Trophoblast cell (in vitro differentiated cells and primary cell): ENCODE measurements at regions not wholly inside any gene's neighbourhood (a gene's known extent, or its start where the extent isn't known, plus 50 kb on each side); places are given as distances from the start of the nearest gene placed in this dataset.
"Not testable (repeated sequence)": the region's sequence is repeated elsewhere in the genome, so short reads cannot be mapped to it uniquely, and the experiment has no call there.

Source experiments
- DNase-seq, 2 donors: peaks; one replicate each; pipeline ENCODE4 v3.0.0-alpha.2; 2016
- H2AFZ ChIP-seq: 2 replicates; pipeline ENCODE4 v1.6.1; 2013; ENCODE audit warnings: low read length, moderate library complexity, mild to moderate bottlenecking; ENCODE audit not compliant: insufficient read depth, poor library complexity
- H2AK5ac ChIP-seq: 2 replicates; pipeline ENCODE4 v1.6.1; 2013; ENCODE audit warnings: mild to moderate bottlenecking, low read length
- H2BK120ac ChIP-seq: 2 replicates; pipeline ENCODE4 v1.6.1; 2013; ENCODE audit warnings: low read length, mild to moderate bottlenecking, moderate library complexity; ENCODE audit not compliant: insufficient read depth, poor library complexity
- H2BK12ac ChIP-seq: 2 replicates; pipeline ENCODE4 v1.6.1; 2013; ENCODE audit warnings: mild to moderate bottlenecking, low read length, moderate library complexity
- H2BK5ac ChIP-seq: 2 replicates; pipeline ENCODE4 v1.6.1; 2013; ENCODE audit warnings: low read length, low read depth, moderate library complexity, mild to moderate bottlenecking; ENCODE audit not compliant: poor library complexity
- H3K14ac ChIP-seq: 2 replicates; pipeline ENCODE4 v1.6.1; 2013; ENCODE audit warnings: mild to moderate bottlenecking, low read length
- H3K18ac ChIP-seq: 2 replicates; pipeline ENCODE4 v1.6.1; 2013; ENCODE audit warnings: mild to moderate bottlenecking, low read length
- H3K23ac ChIP-seq: 2 replicates; pipeline ENCODE4 v1.6.1; 2013; ENCODE audit warnings: low read length
- H3K27ac ChIP-seq: 2 replicates; pipeline ENCODE4 v1.5.1; 2013; ENCODE audit warnings: low read depth, mild to moderate bottlenecking, inconsistent platforms, low read length, moderate library complexity
- H3K27me3 ChIP-seq: 2 replicates; pipeline ENCODE4 v1.6.1; 2013; ENCODE audit warnings: inconsistent platforms, mild to moderate bottlenecking, low read length, moderate library complexity; ENCODE audit not compliant: insufficient read depth
- H3K36me3 ChIP-seq, 2 experiments: 1 replicate in 1 of 2; 2 replicates in 1 of 2; pipeline ENCODE4 v1.6.1; 2013; ENCODE audit warnings: low read length in 2 of 2, mild to moderate bottlenecking in 2 of 2, moderate library complexity in 1 of 2; ENCODE audit not compliant: insufficient read depth in 2 of 2, control insufficient read depth in 1 of 2
- H3K4ac ChIP-seq: 2 replicates; pipeline ENCODE4 v1.6.1; 2013; ENCODE audit warnings: low read depth, mild to moderate bottlenecking, low read length, moderate library complexity
- H3K4me1 ChIP-seq, 2 experiments: 1 replicate in 1 of 2; 2 replicates in 1 of 2; pipeline ENCODE4 v1.6.1; 2013; ENCODE audit warnings: low read length in 2 of 2, mild to moderate bottlenecking in 2 of 2, moderate library complexity in 1 of 2; ENCODE audit not compliant: insufficient read depth in 2 of 2, control insufficient read depth in 1 of 2
- H3K4me2 ChIP-seq: 2 replicates; pipeline ENCODE4 v1.6.1; 2013; ENCODE audit warnings: inconsistent platforms, mild to moderate bottlenecking, low read length, moderate library complexity
- H3K4me3 ChIP-seq: 2 replicates; pipeline ENCODE4 v1.5.1; 2013; ENCODE audit warnings: mild to moderate bottlenecking, low read depth, low read length, inconsistent platforms
- H3K79me1 ChIP-seq: one replicate; pipeline ENCODE4 v1.6.1; 2013; ENCODE audit warnings: low read length
- H3K79me2 ChIP-seq: 2 replicates; pipeline ENCODE4 v1.6.1; 2013; ENCODE audit warnings: low read length, mild to moderate bottlenecking; ENCODE audit not compliant: control insufficient read depth, insufficient read depth, poor library complexity
- H3K9ac ChIP-seq: 2 replicates; pipeline ENCODE4 v1.6.1; 2013; ENCODE audit warnings: mild to moderate bottlenecking, low read length
- H3K9me3 ChIP-seq: 2 replicates; pipeline ENCODE4 v1.6.1; 2013; ENCODE audit warnings: low read depth, mild to moderate bottlenecking, control low read depth, inconsistent platforms, low read length; ENCODE audit not compliant: insufficient read depth
- H4K12ac ChIP-seq: 2 replicates; pipeline ENCODE4 v1.6.1; 2013; ENCODE audit warnings: low read depth, mild to moderate bottlenecking, low read length, moderate library complexity
- H4K8ac ChIP-seq: 2 replicates; pipeline ENCODE4 v1.6.1; 2013; ENCODE audit warnings: low read depth, mild to moderate bottlenecking, low read length, moderate library complexity
- H4K91ac ChIP-seq: one replicate; pipeline ENCODE4 v1.6.1; 2013; ENCODE audit warnings: low read depth, mild to moderate bottlenecking, low read length, moderate library complexity
- WGBS: extraction: QIAGEN DNeasy Blood & Tissue Kit; methylation state at CpG from one replicate; pipeline ENCODE4 v1.1.7; 2013; ENCODE audit warnings: missing lambda C conversion rate; ENCODE audit not compliant: insufficient read length, insufficient coverage; ENCODE audit errors: extremely low coverage; 5-methylcytosine and 5-hydroxymethylcytosine counted together

DNA sequence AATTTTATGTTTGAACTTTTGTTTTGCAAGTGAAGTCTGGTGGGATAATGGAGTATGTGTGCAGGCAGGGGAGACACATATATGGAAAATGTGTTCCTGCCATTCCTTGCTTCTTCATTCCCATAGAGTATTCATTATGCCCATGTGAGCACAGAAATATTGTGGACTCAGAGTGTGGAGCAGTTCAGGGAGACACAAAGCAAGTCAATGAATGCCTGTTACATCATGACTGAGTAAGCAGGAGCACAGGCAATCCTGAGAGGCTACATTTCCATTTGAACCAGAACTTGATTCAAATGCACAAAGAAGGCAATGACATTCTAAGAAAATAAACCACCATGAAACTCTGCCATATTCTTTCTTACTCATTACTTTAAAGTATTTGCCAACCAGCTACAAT is 990.5 kb downstream of the PRIM2 start:
- not testable (repeated sequence) for DNase-seq, H3K9me3 ChIP-seq, H3K4me1 ChIP-seq, H4K91ac ChIP-seq, H2BK5ac ChIP-seq, H3K14ac ChIP-seq, H2BK12ac ChIP-seq, H3K18ac ChIP-seq, H3K4me3 ChIP-seq, H3K4ac ChIP-seq, H3K79me2 ChIP-seq, H3K23ac ChIP-seq, H3K27ac ChIP-seq, H2BK120ac ChIP-seq, H2AK5ac ChIP-seq, H3K9ac ChIP-seq, H4K12ac ChIP-seq, H3K36me3 ChIP-seq, H3K27me3 ChIP-seq, H2AFZ ChIP-seq, H4K8ac ChIP-seq, H3K4me2 ChIP-seq, H3K79me1 ChIP-seq

DNA sequence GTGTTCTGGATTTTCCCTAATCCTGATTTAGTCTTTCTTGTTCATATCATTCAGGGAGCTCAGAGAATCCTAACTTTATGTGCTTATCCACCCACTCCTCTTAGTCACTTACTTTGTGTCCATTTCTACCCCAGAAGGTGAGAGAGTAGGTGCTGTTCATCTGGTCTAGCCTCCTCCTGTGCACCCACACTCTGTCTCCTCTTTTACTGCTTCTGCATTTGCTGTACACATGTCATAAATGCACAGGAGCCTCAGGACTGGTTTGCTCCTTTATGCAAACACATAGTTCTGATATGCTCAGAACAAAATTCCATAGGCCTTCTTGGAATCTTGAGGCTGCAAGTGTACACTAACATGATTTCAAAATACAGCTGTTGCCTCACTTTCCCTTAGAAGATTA is 1014.7 kb downstream of the PRIM2 start:
- H3K4ac ChIP-seq, H2BK12ac ChIP-seq, H3K36me3 ChIP-seq, H2AK5ac ChIP-seq, H3K9me3 ChIP-seq, H3K4me1 ChIP-seq, H3K9ac ChIP-seq, H2BK5ac ChIP-seq, H4K12ac ChIP-seq, DNase-seq, H3K18ac ChIP-seq, H3K27me3 ChIP-seq, H4K91ac ChIP-seq, H4K8ac ChIP-seq, H3K14ac ChIP-seq, H3K79me2 ChIP-seq, H3K4me2 ChIP-seq, H3K23ac ChIP-seq, H3K4me3 ChIP-seq, H3K79me1 ChIP-seq, H3K27ac ChIP-seq, H2AFZ ChIP-seq, H2BK120ac ChIP-seq: not testable (repeated sequence)

DNA sequence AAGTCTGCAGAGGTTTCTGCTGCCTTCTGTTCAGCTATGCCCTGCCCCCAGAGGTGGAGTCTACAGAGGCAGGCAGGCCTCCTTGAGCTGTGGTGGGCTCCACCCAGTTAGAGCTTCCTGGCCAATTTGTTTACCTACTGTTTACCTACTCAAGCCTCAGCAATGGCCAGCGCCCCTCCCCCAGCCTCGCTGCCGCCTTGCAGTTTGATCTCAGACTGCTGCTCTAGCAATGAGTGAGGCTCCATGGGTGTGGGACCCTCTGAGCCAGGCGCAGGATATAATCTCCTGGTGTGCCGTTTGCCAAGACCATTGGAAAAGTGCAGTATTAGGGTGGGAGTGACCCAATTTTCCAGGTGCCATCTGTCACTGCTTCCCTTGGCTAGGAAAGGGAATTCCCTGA is 1024.9 kb downstream of the PRIM2 start:
- H3K4me2 ChIP-seq, H2BK12ac ChIP-seq: not testable (repeated sequence)

DNA sequence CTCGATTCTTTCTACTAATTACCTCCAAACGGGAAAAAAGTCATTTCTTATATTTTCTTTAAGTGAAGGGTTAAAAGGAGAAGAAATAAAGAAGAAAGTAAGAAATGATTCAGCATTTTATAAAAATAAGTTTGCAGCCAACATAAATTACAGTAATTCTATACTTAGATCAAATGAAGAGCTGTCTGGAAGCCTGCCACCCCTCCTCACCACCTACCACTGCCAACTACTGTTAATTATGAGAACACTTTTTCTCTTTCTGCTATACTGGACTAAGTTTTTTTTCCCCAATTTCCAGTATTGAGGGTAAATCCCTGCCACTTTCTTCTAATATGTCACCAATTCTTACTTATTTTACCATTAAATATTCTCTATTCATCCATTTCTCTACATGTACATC is 1030.1 kb downstream of the PRIM2 start:
- not testable (repeated sequence) for H3K27me3 ChIP-seq, H3K14ac ChIP-seq, H3K79me2 ChIP-seq, H3K9ac ChIP-seq, H2BK5ac ChIP-seq, H3K4me2 ChIP-seq, H3K4me3 ChIP-seq, H3K36me3 ChIP-seq, H3K4ac ChIP-seq, H2BK120ac ChIP-seq, H2AFZ ChIP-seq, H4K8ac ChIP-seq, H3K27ac ChIP-seq, H3K23ac ChIP-seq, H4K91ac ChIP-seq, H3K9me3 ChIP-seq, H3K79me1 ChIP-seq, H4K12ac ChIP-seq, H2BK12ac ChIP-seq, H3K18ac ChIP-seq, H2AK5ac ChIP-seq, DNase-seq, H3K4me1 ChIP-seq
- no CpG with 5 or more reads among the region's 2 CpGs for WGBS

More for the DNA sequence above, 1024.9 kb downstream of the PRIM2 start:
- not testable (repeated sequence) for H3K4me3 ChIP-seq, H2BK120ac ChIP-seq, H4K12ac ChIP-seq, H3K79me2 ChIP-seq, H3K23ac ChIP-seq, H3K27me3 ChIP-seq, H3K4me1 ChIP-seq, H4K91ac ChIP-seq, H4K8ac ChIP-seq, H2AK5ac ChIP-seq, H3K4ac ChIP-seq, H3K36me3 ChIP-seq, H2BK5ac ChIP-seq, H3K18ac ChIP-seq, H3K9me3 ChIP-seq, DNase-seq, H3K79me1 ChIP-seq, H2AFZ ChIP-seq, H3K9ac ChIP-seq, H3K14ac ChIP-seq, H3K27ac ChIP-seq
- WGBS: no CpG with 5 or more reads among the region's 5 CpGs

DNA sequence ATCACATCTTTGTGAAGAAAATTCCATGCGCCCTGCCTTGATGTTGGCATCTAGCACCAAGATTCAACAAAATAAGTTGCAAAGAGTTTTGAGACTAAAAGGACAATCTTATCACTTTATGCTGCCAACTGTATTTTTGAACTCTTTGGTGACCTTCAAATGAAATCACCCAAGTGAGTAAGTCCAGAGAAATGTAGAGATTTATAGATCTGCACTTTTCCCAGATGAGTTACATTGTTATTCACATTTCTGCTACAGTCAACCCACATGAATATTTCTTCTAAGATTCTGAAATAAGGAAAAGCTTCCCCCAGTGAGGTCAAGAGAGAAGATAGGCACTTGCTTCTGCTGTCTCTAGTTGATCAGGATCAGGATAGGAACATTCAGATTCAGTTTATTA is 1034.2 kb downstream of the PRIM2 start:
- H3K23ac ChIP-seq, DNase-seq, H3K14ac ChIP-seq, H2BK120ac ChIP-seq, H4K91ac ChIP-seq, H3K4me1 ChIP-seq, H3K79me2 ChIP-seq, H2AFZ ChIP-seq, H2BK12ac ChIP-seq, H3K4ac ChIP-seq, H3K4me2 ChIP-seq, H2BK5ac ChIP-seq, H3K79me1 ChIP-seq, H4K12ac ChIP-seq, H2AK5ac ChIP-seq, H3K36me3 ChIP-seq, H3K4me3 ChIP-seq, H3K9me3 ChIP-seq, H3K18ac ChIP-seq, H3K27ac ChIP-seq, H3K27me3 ChIP-seq, H3K9ac ChIP-seq, H4K8ac ChIP-seq: not testable (repeated sequence)
- no CpG with 5 or more reads among the region's 1 CpG for WGBS
